ENCODE measurements at regions not wholly inside any gene's neighbourhood (a gene's known extent, or its start where the extent isn't known, plus 50 kb on each side); places are given as distances from the start of the nearest gene placed in this dataset.

DNA sequence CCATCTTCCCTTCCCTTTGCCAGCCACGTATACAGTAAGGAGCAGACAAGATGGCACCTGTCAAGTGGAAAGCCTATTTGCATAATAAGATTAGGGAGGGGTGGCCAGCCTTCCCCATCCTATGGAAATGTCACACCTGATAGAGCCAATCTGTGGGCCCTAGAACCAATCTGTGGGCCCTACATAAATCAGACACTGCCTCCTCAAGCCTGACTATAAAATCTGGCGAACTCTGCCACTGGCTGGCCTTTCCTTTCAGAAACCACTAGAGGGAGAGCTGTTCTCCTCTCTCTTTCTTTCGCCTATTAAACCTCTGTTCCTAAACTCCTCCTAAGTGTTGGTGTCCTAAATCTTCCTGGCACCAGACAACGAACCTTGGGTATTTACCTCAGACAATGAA, 231.5 kb upstream of the KLHL1 start:
- Histone ChIP-seq H3K27ac (no peak overlapping the region), H3K4me3 (no peak overlapping the region), H3K4me1 (no peaks in the 10 kb centered on the region), H3K9me3 (peaks cover 0 to 16% (median 0%) of the 10 kb centered on the region in 11 donors), H3K36me3 (no peaks in the 10 kb centered on the region), H3K27me3 (no peaks in the 10 kb centered on the region)
- whole genome bisulfite sequencing, 2 donors = 54 to 57% methylated on average over 4 of the region's 4 CpGs
- ATAC-seq = no peak
- DNase-seq = no peak
- intact Hi-C loops (cut with DNase I) = no loop called here
- TF ChIP-seq, protein P1, sequence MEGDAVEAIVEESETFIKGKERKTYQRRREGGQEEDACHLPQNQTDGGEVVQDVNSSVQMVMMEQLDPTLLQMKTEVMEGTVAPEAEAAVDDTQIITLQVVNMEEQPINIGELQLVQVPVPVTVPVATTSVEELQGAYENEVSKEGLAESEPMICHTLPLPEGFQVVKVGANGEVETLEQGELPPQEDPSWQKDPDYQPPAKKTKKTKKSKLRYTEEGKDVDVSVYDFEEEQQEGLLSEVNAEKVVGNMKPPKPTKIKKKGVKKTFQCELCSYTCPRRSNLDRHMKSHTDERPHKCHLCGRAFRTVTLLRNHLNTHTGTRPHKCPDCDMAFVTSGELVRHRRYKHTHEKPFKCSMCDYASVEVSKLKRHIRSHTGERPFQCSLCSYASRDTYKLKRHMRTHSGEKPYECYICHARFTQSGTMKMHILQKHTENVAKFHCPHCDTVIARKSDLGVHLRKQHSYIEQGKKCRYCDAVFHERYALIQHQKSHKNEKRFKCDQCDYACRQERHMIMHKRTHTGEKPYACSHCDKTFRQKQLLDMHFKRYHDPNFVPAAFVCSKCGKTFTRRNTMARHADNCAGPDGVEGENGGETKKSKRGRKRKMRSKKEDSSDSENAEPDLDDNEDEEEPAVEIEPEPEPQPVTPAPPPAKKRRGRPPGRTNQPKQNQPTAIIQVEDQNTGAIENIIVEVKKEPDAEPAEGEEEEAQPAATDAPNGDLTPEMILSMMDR (IDR thresholded peaks at IDR 0.05) = peak in 1 of 9 donors; percentile 23

DNA sequence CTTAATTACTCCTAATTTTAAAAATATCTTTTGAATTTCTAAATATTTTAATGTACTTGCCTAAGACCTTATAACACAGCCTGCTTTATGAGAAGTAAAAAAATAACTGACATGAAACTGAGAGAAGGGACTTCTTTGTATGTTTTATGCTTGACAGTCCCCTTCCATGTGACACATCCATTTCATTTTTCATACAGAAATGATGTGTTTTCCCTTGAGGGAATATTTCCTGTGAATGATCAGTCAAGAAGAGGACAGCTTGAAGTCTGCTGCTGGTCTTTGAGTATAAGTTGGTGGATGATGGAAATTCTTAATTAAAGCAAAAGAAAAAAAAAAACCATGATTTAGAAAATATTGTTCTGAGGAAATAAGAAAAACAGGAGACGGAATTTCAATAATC, 230.4 kb upstream of the KLHL1 start:
- DNase-seq (no peak), ATAC-seq (no peak)
- no peak overlapping the region for H3K27ac ChIP-seq
- peaks cover 0 to 16% (median 0%) of the 10 kb centered on the region in 11 donors for H3K9me3 ChIP-seq
- H3K4me1 ChIP-seq = no peaks in the 10 kb centered on the region
- no peak overlapping the region for H3K4me3 ChIP-seq
- intact Hi-C loops (cut with DNase I) = no loop called here
- H3K27me3 ChIP-seq = no peaks in the 10 kb centered on the region
- 70 to 85% methylated on average over 1 of the region's 1 CpG for WGBS, 2 donors
- TF ChIP-seq, protein P1 (IDR thresholded peaks at IDR 0.05) = no peak
- no peaks in the 10 kb centered on the region for H3K36me3 ChIP-seq

DNA sequence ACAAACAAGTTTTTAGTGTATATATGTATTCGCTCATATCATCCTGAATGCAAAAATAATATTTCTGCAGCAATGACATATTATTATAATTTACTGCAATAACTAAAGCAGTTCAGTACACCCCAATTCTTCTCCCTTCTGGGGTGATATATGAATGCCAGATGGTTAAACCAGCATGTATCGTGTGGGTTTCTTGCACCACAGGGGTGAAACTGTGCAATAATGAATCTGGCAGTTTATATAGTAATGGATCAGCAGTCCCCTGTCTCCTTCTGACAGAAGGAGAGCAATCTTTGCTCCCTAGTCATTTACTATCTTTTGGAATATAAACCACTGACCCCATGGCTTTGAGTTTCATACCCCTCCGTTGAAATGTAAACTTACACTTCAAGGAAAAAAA, 228.6 kb upstream of the KLHL1 start:
- ATAC-seq (no peak), DNase-seq (no peak)
- Histone ChIP-seq H3K9me3 (peaks cover 0 to 11% (median 0%) of the 10 kb centered on the region in 11 donors), H3K27me3 (no peaks in the 10 kb centered on the region), H3K27ac (no peak overlapping the region), H3K4me3 (no peak overlapping the region), H3K36me3 (no peaks in the 10 kb centered on the region), H3K4me1 (no peaks in the 10 kb centered on the region)
- 76 to 87% methylated on average over 3 of the region's 3 CpGs for WGBS, 2 donors
- TF ChIP-seq, protein P1 (IDR thresholded peaks at IDR 0.05) = no peak
- intact Hi-C loops (cut with DNase I) = no loop called here

DNA sequence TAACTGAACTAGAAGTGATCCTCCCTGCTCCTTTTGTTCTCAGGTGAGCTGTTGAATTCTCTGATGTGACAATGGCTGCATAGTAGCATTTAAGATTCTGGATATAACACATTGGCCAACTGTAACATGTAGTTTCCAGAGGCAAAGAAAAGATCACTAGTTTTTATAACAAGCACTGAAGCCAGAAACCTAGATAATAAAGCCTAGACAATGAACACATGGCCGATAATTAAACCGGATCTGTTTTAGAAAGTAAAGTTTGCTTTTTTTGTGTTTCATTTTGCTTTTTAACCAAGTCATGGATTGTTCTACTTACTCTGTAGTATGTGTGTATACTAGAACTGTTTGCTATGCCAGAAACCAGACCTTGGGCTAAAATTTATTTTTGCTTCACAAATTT, 225.5 kb upstream of the KLHL1 start:
- no peaks in the 10 kb centered on the region for H3K4me1 ChIP-seq
- ATAC-seq (no peak), DNase-seq (no peak)
- H3K4me3 ChIP-seq = no peak overlapping the region
- no peak overlapping the region for H3K27ac ChIP-seq
- no peaks in the 10 kb centered on the region for H3K27me3 ChIP-seq
- TF ChIP-seq, protein P1 (IDR thresholded peaks at IDR 0.05) = no peak
- intact Hi-C loops (cut with DNase I) = no loop called here
- H3K9me3 ChIP-seq = no peaks in the 10 kb centered on the region
- no peaks in the 10 kb centered on the region for H3K36me3 ChIP-seq
- WGBS, 2 donors = 26 to 40% methylated on average over 2 of the region's 2 CpGs
